ENCODE measurements at regions not wholly inside any gene's neighbourhood (a gene's known extent, or its start where the extent isn't known, plus 50 kb on each side); places are given as distances from the start of the nearest gene placed in this dataset.

DNA sequence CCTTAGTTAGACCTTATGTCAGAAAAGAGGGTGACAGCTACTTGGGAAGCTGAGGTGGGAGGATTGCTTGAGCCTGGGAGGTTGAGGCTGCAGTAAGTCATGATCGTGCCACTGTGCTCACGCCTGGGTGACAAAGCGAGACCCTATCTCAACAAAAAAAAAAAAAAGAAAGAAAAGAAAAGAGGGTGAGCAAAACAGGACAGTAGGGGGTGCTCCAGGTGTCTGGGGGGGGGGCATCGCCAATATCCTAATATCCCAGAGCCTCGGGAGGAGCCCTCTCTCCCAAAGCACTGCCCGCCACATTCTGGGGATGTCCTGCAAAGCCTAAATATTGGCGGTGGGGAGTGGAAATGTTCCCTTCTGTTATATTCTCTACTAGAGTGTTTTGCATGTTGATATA lies 120.9 kb upstream of the TBL1X start:
- TF ChIP-seq, protein P1, sequence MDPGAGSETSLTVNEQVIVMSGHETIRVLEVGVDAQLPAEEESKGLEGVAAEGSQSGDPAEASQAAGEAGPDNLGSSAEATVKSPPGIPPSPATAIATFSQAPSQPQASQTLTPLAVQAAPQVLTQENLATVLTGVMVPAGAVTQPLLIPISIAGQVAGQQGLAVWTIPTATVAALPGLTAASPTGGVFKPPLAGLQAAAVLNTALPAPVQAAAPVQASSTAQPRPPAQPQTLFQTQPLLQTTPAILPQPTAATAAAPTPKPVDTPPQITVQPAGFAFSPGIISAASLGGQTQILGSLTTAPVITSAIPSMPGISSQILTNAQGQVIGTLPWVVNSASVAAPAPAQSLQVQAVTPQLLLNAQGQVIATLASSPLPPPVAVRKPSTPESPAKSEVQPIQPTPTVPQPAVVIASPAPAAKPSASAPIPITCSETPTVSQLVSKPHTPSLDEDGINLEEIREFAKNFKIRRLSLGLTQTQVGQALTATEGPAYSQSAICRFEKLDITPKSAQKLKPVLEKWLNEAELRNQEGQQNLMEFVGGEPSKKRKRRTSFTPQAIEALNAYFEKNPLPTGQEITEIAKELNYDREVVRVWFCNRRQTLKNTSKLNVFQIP (CRISPR knock-in tag; IDR thresholded peaks at IDR 0.05; ENCODE audit: borderline replicate concordance, low read depth) = no peak
- TF ChIP-seq PATZ1 (CRISPR knock-in tag; IDR thresholded peaks at IDR 0.05; ENCODE audit: borderline replicate concordance) = no peak
- TF ChIP-seq, protein P2, sequence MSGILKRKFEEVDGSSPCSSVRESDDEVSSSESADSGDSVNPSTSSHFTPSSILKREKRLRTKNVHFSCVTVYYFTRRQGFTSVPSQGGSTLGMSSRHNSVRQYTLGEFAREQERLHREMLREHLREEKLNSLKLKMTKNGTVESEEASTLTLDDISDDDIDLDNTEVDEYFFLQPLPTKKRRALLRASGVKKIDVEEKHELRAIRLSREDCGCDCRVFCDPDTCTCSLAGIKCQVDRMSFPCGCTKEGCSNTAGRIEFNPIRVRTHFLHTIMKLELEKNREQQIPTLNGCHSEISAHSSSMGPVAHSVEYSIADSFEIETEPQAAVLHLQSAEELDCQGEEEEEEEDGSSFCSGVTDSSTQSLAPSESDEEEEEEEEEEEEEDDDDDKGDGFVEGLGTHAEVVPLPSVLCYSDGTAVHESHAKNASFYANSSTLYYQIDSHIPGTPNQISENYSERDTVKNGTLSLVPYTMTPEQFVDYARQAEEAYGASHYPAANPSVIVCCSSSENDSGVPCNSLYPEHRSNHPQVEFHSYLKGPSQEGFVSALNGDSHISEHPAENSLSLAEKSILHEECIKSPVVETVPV (CRISPR knock-in tag; IDR thresholded peaks at IDR 0.05) = no peak
